T-helper 1 cell treated with Interleukin-12 subunit alpha and Interleukin-12 subunit beta and Interleukin-4 antibody, amounts not matched to agents 30 μg/mL and 1 μg/mL, for 36 hours (primary cell): ENCODE measurements at regions not wholly inside any gene's neighbourhood (a gene's known extent, or its start where the extent isn't known, plus 50 kb on each side); places are given as distances from the start of the nearest gene placed in this dataset.
"Not testable (repeated sequence)": the region's sequence is repeated elsewhere in the genome, so short reads cannot be mapped to it uniquely, and the experiment has no call there.

ENCODE experiments used
- H3K27ac Mint-ChIP-seq: one replicate; pipeline ENCODE4 v1.8.0; 2021; ENCODE audit warnings: mild to moderate bottlenecking, mixed read lengths
- H3K27me3 Mint-ChIP-seq: one replicate; pipeline ENCODE4 v1.8.0; 2021; ENCODE audit warnings: low read depth, mixed read lengths
- H3K36me3 Mint-ChIP-seq: one replicate; pipeline ENCODE4 v1.8.0; 2021; ENCODE audit warnings: low read depth, mixed read lengths
- H3K4me1 Mint-ChIP-seq: one replicate; pipeline ENCODE4 v1.8.0; 2021; ENCODE audit warnings: low read depth, mixed read lengths
- H3K4me3 Mint-ChIP-seq: one replicate; pipeline ENCODE4 v1.8.0; 2021; ENCODE audit warnings: mild to moderate bottlenecking, moderate library complexity, mixed read lengths
- H3K9me3 Mint-ChIP-seq: one replicate; pipeline ENCODE4 v1.8.0; 2021; ENCODE audit warnings: mixed read lengths

DNA sequence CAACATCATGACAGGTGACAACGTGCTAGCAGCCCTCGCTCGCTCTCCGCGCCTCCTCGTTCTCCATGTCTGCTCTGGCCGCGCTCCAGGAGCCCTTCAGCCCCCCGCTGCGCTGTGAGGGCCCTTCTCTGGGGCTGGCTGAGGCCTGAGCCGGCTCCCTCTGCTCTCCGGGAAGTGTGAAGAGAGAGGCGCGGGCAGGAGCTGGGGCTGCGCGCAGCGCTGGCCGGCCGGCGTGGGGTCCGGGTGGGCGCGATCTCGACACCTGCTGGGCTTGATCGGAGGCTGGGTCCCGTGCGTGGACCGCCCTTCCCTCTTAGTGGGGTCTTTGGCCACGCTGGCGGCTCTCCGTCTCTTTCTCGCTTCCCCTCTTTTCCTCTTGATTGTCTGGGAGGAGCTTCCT, 195.5 kb downstream of the ANKRD30BL start:
- no peaks in the 10 kb centered on the region for H3K4me1 Mint-ChIP-seq
- no peaks in the 10 kb centered on the region for H3K36me3 Mint-ChIP-seq
- no peak overlapping the region for H3K4me3 Mint-ChIP-seq
- H3K27me3 Mint-ChIP-seq: no peaks in the 10 kb centered on the region
- H3K9me3 Mint-ChIP-seq: no peaks in the 10 kb centered on the region
- H3K27ac Mint-ChIP-seq: no peak overlapping the region

DNA sequence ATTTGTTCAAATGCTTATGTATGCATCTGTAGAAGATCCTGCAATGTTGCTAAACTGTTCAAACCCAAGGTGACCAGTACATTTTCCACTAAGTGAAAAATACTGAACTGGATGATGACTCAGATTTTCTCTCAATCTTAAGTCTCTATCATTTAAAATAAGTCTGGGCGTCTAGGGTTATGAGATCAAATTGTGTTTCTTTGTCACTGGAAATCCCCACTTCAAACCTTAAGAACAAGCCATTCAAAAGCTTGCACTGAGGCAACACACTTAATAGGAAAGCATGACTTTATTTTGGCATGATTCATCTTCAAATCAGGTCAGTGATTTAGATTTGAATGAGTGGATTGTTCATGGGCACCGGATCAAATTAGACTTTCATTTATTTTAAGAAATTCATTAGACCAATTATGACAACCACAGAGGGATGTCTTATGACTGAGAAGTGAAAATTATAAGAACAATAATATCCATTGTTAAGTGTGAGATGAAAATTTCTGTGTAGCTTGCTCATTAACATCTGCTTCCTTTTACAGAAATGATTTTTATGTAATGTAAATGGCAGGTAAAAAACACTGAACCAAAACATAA, 203.6 kb downstream of the ANKRD30BL start:
- not testable (repeated sequence) for H3K36me3 Mint-ChIP-seq, H3K4me3 Mint-ChIP-seq, H3K27me3 Mint-ChIP-seq, H3K27ac Mint-ChIP-seq, H3K4me1 Mint-ChIP-seq, H3K9me3 Mint-ChIP-seq

DNA sequence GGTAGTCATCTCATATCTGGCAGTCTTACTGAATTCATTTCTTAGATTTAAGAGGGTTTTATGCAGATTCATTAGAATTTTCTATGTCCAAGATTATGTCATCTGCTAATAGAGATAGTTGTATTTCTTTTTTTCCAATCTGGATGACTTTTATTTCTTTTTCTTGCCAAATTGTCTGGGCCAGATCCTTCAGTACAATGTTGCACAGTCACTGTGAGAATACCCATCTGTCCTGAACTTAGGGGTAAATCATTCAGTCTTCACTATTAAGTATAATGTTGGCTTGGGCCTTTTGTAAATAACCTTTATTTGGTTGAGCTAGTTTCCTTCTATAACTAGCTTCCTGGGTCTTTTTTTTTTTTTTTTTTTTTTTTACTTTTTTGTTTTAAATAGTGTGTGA, 213.1 kb downstream of the ANKRD30BL start:
- not testable (repeated sequence) for H3K36me3 Mint-ChIP-seq, H3K27ac Mint-ChIP-seq, H3K4me3 Mint-ChIP-seq, H3K9me3 Mint-ChIP-seq, H3K27me3 Mint-ChIP-seq, H3K4me1 Mint-ChIP-seq

DNA sequence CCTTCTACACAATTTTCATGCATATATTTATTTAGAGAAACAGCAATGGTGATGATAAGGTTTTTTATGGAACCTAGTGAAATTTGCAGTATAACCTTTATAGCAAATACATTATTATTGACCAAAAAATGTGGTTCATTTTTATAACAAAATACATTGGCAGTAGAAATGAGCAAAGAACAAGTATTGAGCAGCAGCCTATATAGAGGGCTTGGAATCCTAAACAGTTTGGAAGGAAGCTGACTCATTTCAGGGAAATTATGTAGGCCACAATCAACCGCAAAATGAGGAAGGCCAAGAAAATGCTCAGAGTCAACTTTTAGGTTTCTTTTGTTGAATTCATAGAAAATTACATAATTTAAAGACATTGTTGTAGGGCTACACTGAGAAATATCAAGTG, 238.5 kb downstream of the ANKRD30BL start:
- H3K4me3 Mint-ChIP-seq, H3K27ac Mint-ChIP-seq, H3K4me1 Mint-ChIP-seq, H3K27me3 Mint-ChIP-seq, H3K36me3 Mint-ChIP-seq, H3K9me3 Mint-ChIP-seq: not testable (repeated sequence)

DNA sequence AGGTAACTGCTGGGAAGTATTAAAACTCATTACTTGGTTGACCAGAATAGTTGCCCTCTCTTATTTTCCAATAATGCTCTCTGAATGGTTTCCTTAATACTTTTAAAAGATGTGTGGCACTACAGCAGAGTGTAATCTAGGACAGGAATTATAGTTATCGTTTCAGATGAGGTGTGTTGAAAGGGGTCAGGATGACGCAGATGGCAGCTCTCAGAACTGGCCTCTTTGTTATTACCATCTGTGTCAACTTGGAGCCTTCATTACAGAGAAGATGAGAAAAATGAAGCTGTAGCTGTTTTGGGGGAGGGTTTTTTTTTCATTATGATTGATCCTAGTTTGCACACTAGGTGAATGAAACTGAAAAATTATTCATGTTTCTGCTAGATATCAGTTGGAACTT, 238.9 kb downstream of the ANKRD30BL start:
- not testable (repeated sequence) for H3K27ac Mint-ChIP-seq, H3K9me3 Mint-ChIP-seq, H3K27me3 Mint-ChIP-seq, H3K4me1 Mint-ChIP-seq, H3K36me3 Mint-ChIP-seq, H3K4me3 Mint-ChIP-seq
